HG03565 (cell line): ENCODE measurements at regions not wholly inside any gene's neighbourhood (a gene's known extent, or its start where the extent isn't known, plus 50 kb on each side); places are given as distances from the start of the nearest gene placed in this dataset.

Experiments
- ATAC-seq: cut with Tn5 transposase; IDR thresholded peaks from one replicate; pipeline ENCODE4 v1.9.1; 2021; ENCODE audit warnings: mild to moderate bottlenecking, moderate library complexity; ENCODE audit not compliant: unreplicated experiment

- no peak for ATAC-seq
Observed at GRCh38 chr13:74005320-74006157, 128.7 kb downstream of the KLF12 start.

GRCh38 chr13:74004109-74004508 is 130.1 kb downstream of the KLF12 start:
- ATAC-seq, result no peak

DNA sequence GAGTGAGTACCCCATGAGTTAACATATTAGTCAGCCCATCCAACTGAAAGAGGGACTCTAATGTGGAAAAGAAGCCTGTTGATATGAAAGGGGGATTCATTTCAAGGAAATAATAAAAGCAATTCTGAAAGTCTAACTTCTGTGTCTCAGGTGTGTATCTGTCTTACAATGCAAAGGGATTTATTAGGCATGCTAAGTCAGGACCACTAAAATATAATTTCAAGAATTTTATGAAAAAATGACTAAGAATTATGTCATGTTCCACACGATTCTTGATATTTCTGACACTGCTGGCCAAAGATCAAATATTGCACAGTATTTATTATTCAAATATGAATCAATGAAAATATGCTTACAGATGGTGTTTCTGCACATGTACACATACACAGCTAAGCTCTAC is 130.8 kb downstream of the KLF12 start:
- no peak for ATAC-seq

GRCh38 chr13:74000876-74001275 is 133.3 kb downstream of the KLF12 start:
- ATAC-seq, result no peak

DNA sequence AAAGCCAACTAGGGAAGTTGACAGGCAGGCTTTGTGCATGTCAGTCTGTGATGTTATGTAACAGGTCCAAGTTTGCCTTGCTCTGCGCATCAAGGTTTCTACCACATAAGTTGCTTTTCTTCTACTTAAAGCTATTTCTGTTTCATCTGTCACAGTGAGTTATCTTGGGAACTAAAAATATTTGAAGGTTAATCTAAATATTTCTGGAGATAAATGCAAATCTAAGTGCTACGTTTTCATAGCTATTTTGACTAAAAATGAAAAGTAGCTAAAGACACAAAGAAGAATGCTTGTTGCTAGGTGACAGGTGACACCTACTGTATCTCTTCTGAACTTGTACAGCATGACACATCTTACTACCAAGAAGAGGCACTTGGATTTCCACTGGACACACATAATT is 135.6 kb downstream of the KLF12 start:
- ATAC-seq, result peak; percentile 76

DNA sequence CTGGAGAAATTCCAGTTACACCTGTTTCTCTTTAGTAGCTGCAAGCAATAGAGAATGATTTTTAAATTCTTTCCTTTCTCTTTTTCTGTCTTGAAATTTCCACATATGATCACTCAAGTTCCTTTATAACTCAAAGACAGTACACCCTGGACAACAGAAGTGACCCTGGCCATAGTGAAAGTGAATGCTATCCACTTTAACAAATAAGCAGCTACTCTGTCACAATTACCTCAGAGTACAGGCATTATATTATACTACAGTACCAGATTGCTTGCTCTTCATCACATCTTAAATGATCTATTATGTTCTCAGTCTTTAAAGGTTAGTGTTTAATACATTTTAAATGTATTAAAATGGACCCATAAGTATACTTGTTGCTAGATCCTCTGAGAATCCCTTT is 136.2 kb downstream of the KLF12 start:
- no peak for ATAC-seq

DNA sequence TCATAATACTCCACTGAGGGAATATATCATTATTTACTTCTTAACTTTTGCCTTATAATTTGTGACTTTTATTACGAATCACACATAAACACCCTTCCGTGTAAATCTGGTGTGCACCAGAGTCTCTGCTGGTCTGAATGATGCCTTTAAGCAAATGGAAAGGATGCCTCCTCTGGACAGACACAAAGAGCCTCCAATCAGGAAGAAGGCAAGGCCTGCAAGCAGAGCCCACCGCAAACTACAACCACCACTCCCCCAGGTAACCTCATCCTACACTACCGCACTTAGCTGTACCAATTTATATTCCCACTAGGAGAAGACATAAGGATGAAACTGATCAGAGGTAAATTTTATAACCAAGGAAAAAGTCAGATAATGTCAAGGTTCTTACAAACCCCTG is 137.6 kb downstream of the KLF12 start:
- no peak for ATAC-seq

DNA sequence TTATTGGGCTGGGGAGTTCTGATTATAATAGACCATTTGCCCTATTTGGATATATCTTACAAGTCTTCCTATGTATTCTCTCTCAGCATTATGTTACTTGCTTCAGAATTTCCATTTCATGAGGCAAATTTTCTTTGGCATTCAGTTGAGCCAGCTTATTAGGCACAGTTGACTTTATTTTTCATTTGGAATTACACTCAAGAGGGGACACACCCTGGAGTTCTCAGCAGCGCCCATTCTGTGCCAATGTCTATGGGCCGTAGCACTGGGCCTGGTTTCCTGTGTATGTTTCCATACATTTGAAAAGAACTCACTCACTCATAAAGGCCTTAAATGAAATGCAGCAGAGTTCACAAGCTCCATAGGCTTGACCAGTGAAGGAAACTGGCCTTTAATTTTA is 138.5 kb downstream of the KLF12 start:
- ATAC-seq, result no peak

- no peak for ATAC-seq
Observed at GRCh38 chr13:73993661-73994060, 140.5 kb downstream of the KLF12 start.

- ATAC-seq, result no peak
Observed at GRCh38 chr13:73991884-73992283, 142.3 kb downstream of the KLF12 start.

DNA sequence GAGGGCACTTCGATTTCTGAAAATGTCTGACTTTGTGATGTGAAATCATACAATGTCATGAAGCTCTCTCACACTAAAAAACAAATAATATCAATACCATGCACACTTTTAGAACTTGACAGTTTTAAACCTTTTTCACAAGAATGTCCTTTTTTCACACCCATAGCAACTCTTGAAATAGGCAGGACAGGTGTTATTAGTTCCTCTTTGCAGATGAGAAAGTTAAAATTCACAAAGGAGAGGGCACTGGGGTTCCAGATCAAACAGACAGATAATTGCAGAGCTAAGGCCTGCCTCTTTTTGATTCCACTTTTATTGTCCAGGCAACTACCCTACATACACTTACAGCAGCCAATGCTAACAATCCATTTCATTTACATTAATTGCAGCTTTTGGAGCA is 142.8 kb downstream of the KLF12 start:
- no peak for ATAC-seq

GRCh38 chr13:73989244-73989843 is 144.9 kb downstream of the KLF12 start:
- ATAC-seq, result no peak

DNA sequence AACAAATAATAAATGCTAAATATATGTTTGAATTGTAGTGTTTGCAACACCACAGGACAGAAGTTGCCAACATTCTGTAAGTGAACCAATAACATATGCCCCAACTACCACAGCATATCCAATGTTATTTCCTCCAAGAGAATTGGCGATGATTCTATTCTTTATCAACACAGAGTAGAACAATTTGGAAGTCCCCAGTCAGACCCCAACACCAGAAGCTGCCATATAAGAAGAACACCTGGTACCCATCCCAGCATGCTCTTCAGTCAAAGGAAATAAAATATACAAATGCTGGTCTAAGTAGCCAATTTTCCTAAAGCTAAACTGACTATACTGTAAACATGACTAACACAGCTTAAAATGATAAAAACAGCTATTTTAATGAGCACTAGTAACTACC is 145.7 kb downstream of the KLF12 start:
- ATAC-seq, result no peak

- no peak for ATAC-seq
Observed at GRCh38 chr13:73987618-73988017, 146.6 kb downstream of the KLF12 start.

DNA sequence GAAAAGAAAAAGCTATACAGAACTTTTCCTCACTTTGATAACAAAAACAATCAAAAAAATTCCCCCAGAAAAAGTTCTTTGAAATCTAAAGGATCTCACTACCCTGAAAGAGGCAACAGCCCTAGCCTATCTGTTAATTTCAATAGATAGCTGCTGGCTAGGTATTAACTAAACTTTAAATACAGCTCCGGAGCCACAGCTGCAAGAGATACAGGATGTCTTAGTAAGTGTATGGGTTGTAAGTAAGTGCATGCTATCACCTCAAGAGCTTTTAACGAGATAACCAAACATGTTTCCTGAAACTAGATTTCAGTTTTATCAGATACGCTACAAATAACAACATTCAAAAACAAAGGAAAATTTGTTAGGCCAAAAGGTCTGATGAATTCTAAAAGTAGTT is 148.4 kb downstream of the KLF12 start:
- ATAC-seq, result no peak

GRCh38 chr13:73984949-73985691 is 149.1 kb downstream of the KLF12 start:
- ATAC-seq, result no peak

- no peak for ATAC-seq
Observed at GRCh38 chr13:73984201-73984600, 150.0 kb downstream of the KLF12 start.

DNA sequence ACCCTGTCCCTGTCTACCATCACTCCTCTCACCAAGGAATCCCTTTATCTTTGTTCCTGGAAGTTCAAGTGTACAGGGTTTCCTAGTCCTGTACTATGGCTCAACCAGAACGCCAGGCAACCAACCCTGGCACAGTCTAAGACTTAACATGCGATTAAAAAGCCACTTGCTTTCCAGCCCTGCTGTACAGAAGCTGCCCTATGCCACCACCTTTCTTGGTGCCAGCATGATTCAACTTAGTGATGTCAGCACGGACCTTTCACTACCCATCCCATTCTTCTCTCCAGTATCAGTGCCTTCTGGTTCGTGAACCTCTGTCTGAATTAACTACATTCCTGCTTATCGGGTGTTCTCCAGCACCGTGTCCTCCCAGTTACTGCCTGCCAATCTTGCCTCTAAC is 151.1 kb downstream of the KLF12 start:
- ATAC-seq, result no peak

DNA sequence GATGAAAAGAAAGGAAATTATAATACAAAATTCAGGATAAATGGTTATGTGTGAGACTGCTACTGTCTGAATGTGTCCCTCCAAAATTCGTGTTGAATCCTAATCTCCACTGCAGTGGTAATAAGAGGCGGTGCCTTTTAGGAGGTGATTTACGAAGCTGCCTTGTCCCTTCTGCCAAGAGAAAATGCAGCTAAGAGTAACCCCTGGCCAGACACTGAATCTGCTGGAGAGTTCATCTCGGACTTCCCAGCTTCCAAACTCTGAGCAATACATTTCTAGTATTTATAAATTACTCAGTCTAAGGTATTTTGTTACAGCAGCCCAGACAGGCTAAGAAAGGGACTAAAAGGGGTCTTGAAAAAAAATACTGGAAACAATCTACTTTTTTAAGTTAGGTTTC is 152.6 kb downstream of the KLF12 start:
- no peak for ATAC-seq

- ATAC-seq, result no peak
Observed at GRCh38 chr13:73975767-73976166, 158.4 kb downstream of the KLF12 start.

DNA sequence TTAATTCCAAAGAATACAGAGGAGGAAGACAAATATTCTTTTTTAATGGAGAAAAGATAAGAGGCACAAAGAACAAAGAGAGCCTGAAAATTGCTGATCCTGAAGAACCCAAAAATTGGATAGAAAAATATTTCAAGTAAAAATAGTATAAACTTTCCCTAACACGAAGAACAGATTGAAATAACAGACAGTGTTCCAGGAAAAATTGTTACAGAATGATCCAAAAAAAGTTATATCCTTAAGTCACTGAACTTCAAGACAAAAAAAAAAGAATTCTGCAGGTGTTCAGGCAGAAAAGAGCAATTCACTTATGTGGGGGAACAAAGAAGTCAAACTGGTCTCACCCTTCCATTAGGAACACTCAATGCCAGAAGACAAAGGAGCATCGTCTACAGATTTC is 160.2 kb downstream of the KLF12 start:
- ATAC-seq, result no peak

- no peak for ATAC-seq
Observed at GRCh38 chr13:73973156-73973555, 161.0 kb downstream of the KLF12 start.
